ENCODE measurements at regions not wholly inside any gene's neighbourhood (a gene's known extent, or its start where the extent isn't known, plus 50 kb on each side); places are given as distances from the start of the nearest gene placed in this dataset.
"Not testable (repeated sequence)": the region's sequence is repeated elsewhere in the genome, so short reads cannot be mapped to it uniquely, and the experiment has no call there.

- CTCF ChIA-PET; intact Hi-C loops (cut with micrococcal nuclease); H3K36me3 Mint-ChIP-seq; H3K9me3 Mint-ChIP-seq; H3K27me3 Mint-ChIP-seq; H3K4me1 Mint-ChIP-seq (ENCODE audit: low read depth); H3K27ac Mint-ChIP-seq; POLR2A ChIA-PET; H3K4me3 Mint-ChIP-seq; DNase-seq: not testable (repeated sequence)
Measured at GRCh38 chr21:6545288-6545687, 3976.1 kb upstream of the TPTE start.

DNA sequence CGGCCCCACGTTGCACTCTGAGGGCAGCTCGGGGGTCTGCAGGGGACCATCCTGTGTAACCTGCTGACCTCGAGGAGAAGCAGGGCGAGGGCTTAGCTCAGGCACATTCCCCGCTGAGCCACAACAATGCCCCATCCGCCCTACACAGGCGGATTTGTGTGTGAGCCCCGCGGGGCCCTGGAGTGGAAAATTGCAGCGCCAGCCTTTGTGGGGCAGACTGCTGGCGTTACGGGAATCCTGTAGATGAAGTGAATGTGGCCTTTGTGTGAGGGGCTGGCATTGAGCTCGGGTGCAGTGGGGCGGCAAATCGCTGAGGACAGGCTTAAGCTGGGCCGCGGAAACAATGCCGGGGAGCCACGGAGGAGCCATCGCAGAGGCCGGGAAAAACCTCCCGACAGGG is 3970.3 kb upstream of the TPTE start:
- H3K36me3 Mint-ChIP-seq; CTCF ChIA-PET; intact Hi-C loops (cut with micrococcal nuclease); H3K4me3 Mint-ChIP-seq; H3K27ac Mint-ChIP-seq; H3K27me3 Mint-ChIP-seq; H3K9me3 Mint-ChIP-seq; H3K4me1 Mint-ChIP-seq (ENCODE audit: low read depth); DNase-seq; POLR2A ChIA-PET: not testable (repeated sequence)

DNA sequence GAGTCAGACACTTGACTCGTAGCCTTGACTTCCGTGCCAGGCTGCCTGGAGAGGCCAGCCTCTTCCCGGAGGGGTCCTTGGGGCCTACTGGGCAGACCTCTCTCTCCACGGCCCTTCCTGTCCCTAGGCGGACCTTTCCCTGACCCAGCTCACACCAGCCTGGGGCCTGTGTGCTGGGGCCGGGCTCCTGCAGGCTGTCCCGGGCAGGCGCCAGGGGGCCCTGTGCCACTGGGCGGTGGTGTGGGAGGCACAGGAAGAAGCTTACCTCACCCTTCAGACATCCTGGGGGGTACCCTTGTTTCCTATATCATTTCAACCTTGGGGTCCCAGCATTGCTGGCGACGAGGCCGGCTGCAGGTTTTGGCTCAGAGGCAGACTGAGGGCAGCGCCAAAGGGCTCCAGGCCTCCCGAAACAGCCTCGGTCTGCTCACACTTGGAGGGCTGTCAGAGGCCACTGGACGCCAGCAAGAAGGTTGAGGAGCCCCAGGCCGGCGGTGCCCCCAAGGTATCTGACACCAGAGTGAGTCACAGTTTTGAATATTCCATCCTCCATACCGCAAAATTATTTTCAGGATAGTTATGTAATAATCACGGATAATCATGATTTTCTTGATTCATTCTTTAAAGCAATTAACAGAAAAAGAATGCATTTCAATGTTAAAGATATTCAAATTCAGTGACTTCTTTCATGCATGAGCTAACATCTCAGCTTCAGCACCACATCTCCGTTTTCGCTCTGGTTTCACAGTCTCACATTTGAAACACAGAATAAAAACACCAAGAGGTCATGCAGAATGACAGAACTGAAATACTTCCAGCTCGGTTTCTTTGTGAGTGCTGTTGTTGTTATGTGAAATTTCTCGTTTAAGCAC is 3967.6 kb upstream of the TPTE start:
- intact Hi-C loops (cut with micrococcal nuclease); POLR2A ChIA-PET; H3K27me3 Mint-ChIP-seq: not testable (repeated sequence)

GRCh38 chr21:6554377-6554864 is 3967.0 kb upstream of the TPTE start:
- H3K27ac Mint-ChIP-seq; POLR2A ChIA-PET; DNase-seq; CTCF ChIA-PET; H3K9me3 Mint-ChIP-seq; H3K36me3 Mint-ChIP-seq; H3K4me1 Mint-ChIP-seq (ENCODE audit: low read depth); H3K27me3 Mint-ChIP-seq; H3K4me3 Mint-ChIP-seq; intact Hi-C loops (cut with micrococcal nuclease): not testable (repeated sequence)

More for the DNA sequence above, 3967.6 kb upstream of the TPTE start:
- H3K9me3 Mint-ChIP-seq; H3K27ac Mint-ChIP-seq; H3K4me1 Mint-ChIP-seq (ENCODE audit: low read depth); CTCF ChIA-PET; H3K4me3 Mint-ChIP-seq; DNase-seq; H3K36me3 Mint-ChIP-seq: not testable (repeated sequence)

DNA sequence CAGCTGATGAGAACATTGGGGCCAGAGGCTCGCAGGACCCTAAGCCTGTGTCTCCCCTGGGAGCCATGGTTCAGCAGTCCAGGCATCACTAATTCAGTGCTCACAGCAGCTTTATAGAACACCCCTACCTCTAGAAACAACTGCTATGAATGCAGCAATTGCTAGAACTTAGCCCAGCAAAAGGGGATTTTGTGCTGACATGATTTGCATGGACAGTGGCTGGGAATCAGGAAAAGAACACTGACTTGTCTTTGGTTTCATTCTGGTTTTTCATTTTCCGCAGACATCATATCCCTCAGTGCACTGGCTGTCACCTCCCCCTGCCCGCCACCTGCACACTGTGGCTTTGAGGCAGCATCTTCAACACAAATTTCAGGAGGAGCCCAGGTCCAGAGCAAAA is 3964.9 kb upstream of the TPTE start:
- CTCF ChIA-PET; H3K9me3 Mint-ChIP-seq; H3K27ac Mint-ChIP-seq; H3K27me3 Mint-ChIP-seq; H3K4me1 Mint-ChIP-seq (ENCODE audit: low read depth); H3K4me3 Mint-ChIP-seq; H3K36me3 Mint-ChIP-seq; DNase-seq; POLR2A ChIA-PET; intact Hi-C loops (cut with micrococcal nuclease): not testable (repeated sequence)

GRCh38 chr21:6557415-6557814 is 3964.0 kb upstream of the TPTE start:
- CTCF ChIA-PET; H3K4me3 Mint-ChIP-seq; DNase-seq; intact Hi-C loops (cut with micrococcal nuclease); POLR2A ChIA-PET; H3K4me1 Mint-ChIP-seq (ENCODE audit: low read depth); H3K27ac Mint-ChIP-seq; H3K27me3 Mint-ChIP-seq; H3K9me3 Mint-ChIP-seq; H3K36me3 Mint-ChIP-seq: not testable (repeated sequence)

- H3K27ac Mint-ChIP-seq; intact Hi-C loops (cut with micrococcal nuclease); H3K4me3 Mint-ChIP-seq; CTCF ChIA-PET; H3K36me3 Mint-ChIP-seq; H3K4me1 Mint-ChIP-seq (ENCODE audit: low read depth); POLR2A ChIA-PET; H3K27me3 Mint-ChIP-seq; H3K9me3 Mint-ChIP-seq; DNase-seq: not testable (repeated sequence)
Measured at GRCh38 chr21:6561168-6561567, 3960.2 kb upstream of the TPTE start.

DNA sequence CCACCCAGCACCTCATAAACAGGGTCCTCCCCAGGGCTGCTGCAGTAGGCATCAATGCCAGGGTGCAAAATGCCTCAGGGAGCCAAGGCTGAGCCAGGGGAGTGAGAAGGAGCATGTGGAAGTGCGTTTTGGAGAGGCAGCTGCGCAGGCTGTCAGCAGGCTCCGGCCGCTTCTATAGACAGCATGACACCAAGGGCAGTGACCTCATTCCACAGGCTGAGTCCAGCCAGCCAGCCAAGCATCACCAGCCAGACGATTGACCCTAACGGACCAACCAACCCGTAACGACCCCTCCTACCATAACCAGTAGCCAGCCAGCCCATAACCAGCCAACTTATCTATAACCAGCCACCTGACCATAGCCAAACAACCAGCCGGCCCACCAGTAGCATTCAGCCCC is 3959.8 kb upstream of the TPTE start:
- H3K4me1 Mint-ChIP-seq (ENCODE audit: low read depth); H3K4me3 Mint-ChIP-seq; POLR2A ChIA-PET; intact Hi-C loops (cut with micrococcal nuclease); H3K9me3 Mint-ChIP-seq; CTCF ChIA-PET; H3K27ac Mint-ChIP-seq; H3K36me3 Mint-ChIP-seq; DNase-seq; H3K27me3 Mint-ChIP-seq: not testable (repeated sequence)

DNA sequence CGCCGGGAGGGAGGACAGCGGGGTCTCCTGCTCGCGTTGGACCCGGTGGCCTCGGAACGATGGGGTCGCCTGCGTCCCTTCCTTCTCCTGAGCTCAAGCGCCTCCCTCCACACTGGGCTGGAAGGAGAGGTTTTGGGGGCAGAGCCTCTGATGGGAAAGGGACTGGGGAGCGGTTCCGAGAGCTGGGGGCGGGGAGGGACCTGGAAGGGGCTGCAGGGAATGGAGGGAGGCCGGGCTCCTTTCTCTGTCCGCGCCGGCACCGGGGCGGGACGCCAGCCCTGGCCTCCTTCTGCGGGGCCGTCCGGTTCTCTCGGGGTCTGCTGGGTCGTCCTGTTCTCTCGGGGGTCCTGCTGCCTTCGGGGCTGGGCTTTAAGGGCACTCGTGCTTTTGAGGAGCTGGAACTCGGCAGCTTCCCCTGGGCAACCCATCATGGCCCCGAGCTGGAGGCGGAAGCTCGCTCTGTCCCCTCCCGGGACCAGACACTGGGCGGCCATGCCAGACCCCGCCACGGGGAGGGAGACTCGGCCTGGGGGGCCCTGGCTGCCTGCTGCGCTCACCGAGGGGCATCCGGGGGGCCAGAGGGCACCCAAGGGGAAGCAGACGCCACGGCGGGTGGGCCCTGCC is 3956.7 kb upstream of the TPTE start:
- H3K4me1 Mint-ChIP-seq (ENCODE audit: low read depth); H3K4me3 Mint-ChIP-seq; CTCF ChIA-PET; DNase-seq; H3K9me3 Mint-ChIP-seq; H3K36me3 Mint-ChIP-seq; H3K27ac Mint-ChIP-seq; POLR2A ChIA-PET; intact Hi-C loops (cut with micrococcal nuclease); H3K27me3 Mint-ChIP-seq: not testable (repeated sequence)

DNA sequence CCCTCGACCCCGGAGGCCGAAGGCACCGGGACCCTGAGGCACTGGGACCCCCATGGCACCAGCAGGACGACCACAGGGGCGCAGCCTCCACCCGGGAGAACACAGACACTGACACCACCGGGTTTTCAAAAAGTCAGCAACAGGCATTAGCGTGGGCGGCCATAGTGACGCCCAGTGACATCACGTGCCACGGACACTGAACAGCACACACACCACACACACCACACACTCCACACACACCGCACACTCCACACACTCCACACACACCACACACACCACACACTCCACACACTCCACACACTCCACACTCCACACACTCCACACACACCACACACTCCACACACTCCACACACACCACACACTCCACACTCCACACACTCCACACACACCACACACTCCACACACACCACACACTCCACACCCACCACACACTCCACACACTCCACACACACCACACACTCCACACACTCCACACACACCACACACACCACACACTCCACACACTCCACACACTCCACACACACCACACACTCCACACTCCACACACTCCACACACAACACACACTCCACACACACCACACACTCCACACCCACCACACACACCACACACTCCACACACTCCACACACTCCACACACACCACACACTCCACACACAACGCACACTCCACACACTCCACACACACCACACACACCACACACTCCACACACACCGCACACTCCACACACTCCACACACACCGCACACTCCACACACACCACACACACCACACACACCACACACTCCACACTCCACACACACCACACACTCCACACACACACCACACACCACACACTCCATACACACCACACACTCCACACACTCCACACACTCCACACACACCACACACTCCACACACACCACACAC is 3955.9 kb upstream of the TPTE start:
- H3K36me3 Mint-ChIP-seq; H3K27ac Mint-ChIP-seq; POLR2A ChIA-PET; intact Hi-C loops (cut with micrococcal nuclease); H3K4me3 Mint-ChIP-seq; CTCF ChIA-PET; H3K27me3 Mint-ChIP-seq; H3K4me1 Mint-ChIP-seq (ENCODE audit: low read depth); H3K9me3 Mint-ChIP-seq: not testable (repeated sequence)
- DNase-seq: peak; percentile 57

- DNase-seq; POLR2A ChIA-PET; H3K9me3 Mint-ChIP-seq; H3K4me1 Mint-ChIP-seq (ENCODE audit: low read depth); intact Hi-C loops (cut with micrococcal nuclease); H3K27me3 Mint-ChIP-seq; H3K27ac Mint-ChIP-seq; H3K36me3 Mint-ChIP-seq; H3K4me3 Mint-ChIP-seq; CTCF ChIA-PET: not testable (repeated sequence)
Measured at GRCh38 chr21:6567542-6567941, 3953.8 kb upstream of the TPTE start.

GRCh38 chr21:6569152-6569551 is 3952.2 kb upstream of the TPTE start:
- H3K27me3 Mint-ChIP-seq; H3K4me1 Mint-ChIP-seq (ENCODE audit: low read depth); DNase-seq; H3K9me3 Mint-ChIP-seq; intact Hi-C loops (cut with micrococcal nuclease); POLR2A ChIA-PET; H3K36me3 Mint-ChIP-seq; H3K4me3 Mint-ChIP-seq; CTCF ChIA-PET; H3K27ac Mint-ChIP-seq: not testable (repeated sequence)
